Stimulated activated CD4-positive, alpha-beta T cell treated with anti-CD3 and anti-CD28 coated beads, Interleukin-4, amount 100 ng/mL, for 4 hours (primary cell): ENCODE measurements at regions not wholly inside any gene's neighbourhood (a gene's known extent, or its start where the extent isn't known, plus 50 kb on each side); places are given as distances from the start of the nearest gene placed in this dataset.
"Not testable (repeated sequence)": the region's sequence is repeated elsewhere in the genome, so short reads cannot be mapped to it uniquely, and the experiment has no call there.

Experiments
- DNase-seq, 2 experiments: peaks; one replicate each; pipeline ENCODE4 v3.0.0-alpha.2; 2020

- not testable (repeated sequence) for DNase-seq
Measured at GRCh38 chr1:157317229-157317628, 179.0 kb upstream of the ETV3 start.

DNA sequence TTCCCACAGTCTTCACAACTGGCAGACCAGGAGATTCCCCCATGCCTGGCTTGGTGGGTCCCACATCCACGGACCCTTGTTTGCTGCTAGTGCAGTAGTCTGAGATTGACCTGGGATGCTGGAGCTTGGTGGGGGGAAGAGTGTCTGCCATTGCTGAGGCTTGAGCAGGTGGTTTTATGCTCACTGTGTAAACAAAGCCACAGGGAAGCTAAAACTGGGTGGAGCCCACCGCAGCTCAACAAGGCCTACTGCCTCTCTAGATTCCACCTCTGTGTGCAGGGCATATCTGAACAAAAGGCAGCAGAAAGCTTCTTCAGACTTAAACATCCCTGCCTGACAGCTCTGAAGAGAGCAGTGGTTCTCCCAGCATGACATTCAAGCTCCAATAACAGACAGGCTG, 177.3 kb upstream of the ETV3 start:
- no peak for DNase-seq

- DNase-seq, result no peak
Measured at GRCh38 chr1:157314408-157314807, 176.2 kb upstream of the ETV3 start.

GRCh38 chr1:157313240-157313807, 175.1 kb upstream of the ETV3 start:
- no peak for DNase-seq

GRCh38 chr1:157312082-157312812, 174.1 kb upstream of the ETV3 start:
- DNase-seq, result no peak

GRCh38 chr1:157311730-157312081, 173.5 kb upstream of the ETV3 start:
- no peak for DNase-seq

GRCh38 chr1:157310805-157311729, 172.9 kb upstream of the ETV3 start:
- DNase-seq, result not testable (repeated sequence)

- DNase-seq, result no peak
Measured at GRCh38 chr1:157310401-157310800, 172.2 kb upstream of the ETV3 start.

GRCh38 chr1:157307491-157307890, 169.3 kb upstream of the ETV3 start:
- DNase-seq, result no peak

- DNase-seq, result no peak
Measured at GRCh38 chr1:157306896-157307295, 168.7 kb upstream of the ETV3 start.

GRCh38 chr1:157304271-157304670, 166.1 kb upstream of the ETV3 start:
- DNase-seq, result no peak

- DNase-seq, result no peak
Measured at GRCh38 chr1:157302724-157303123, 164.5 kb upstream of the ETV3 start.

- no peak for DNase-seq
Measured at GRCh38 chr1:157302199-157302497, 164.0 kb upstream of the ETV3 start.

- DNase-seq, result no peak
Measured at GRCh38 chr1:157301477-157302198, 163.4 kb upstream of the ETV3 start.

- not testable (repeated sequence) for DNase-seq
Measured at GRCh38 chr1:157294387-157295145, 156.4 kb upstream of the ETV3 start.

- DNase-seq, result no peak
Measured at GRCh38 chr1:157292809-157293564, 154.8 kb upstream of the ETV3 start.

GRCh38 chr1:157292302-157292701, 154.1 kb upstream of the ETV3 start:
- DNase-seq, result no peak

DNA sequence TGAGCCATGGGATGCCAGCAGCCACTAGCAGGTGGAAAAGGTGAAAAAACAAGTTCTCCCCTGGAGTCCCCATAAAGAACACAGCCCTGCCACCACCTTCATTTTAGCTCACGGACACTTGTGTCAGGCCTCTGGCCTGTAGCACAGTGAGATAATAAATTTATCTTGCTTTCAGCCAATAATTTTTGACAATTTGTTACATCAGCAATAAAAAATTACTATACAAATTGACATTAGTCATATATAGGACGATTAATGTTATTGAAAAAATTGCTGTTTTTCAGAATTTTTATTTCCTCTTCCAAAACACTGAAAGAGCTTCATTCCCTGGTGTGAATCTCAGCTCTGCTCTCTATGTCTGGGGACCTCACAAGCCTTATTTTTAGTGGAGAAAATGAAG, 152.9 kb upstream of the ETV3 start:
- DNase-seq, result no peak

- DNase-seq, result no peak
Measured at GRCh38 chr1:157289424-157290105, 151.4 kb upstream of the ETV3 start.

DNA sequence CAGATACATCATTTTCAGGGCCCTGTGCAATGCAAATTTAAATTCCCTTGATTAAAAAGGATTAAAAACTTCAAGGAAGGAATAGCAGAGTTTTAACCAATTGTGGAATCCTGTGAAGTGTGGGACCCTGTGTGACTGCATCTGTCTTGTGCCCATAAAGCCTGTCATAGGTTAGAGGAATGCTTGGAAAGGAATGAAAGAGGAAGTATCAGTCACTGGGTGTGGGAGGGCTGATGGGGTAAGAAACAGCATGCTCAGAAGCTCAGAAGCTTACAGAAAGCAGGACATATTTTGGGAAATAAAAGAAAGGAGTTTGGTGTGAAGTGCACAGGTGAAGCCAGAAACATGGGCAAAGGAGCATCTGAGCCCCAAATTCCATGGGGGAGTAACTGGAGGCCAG, 150.8 kb upstream of the ETV3 start:
- no peak for DNase-seq

DNA sequence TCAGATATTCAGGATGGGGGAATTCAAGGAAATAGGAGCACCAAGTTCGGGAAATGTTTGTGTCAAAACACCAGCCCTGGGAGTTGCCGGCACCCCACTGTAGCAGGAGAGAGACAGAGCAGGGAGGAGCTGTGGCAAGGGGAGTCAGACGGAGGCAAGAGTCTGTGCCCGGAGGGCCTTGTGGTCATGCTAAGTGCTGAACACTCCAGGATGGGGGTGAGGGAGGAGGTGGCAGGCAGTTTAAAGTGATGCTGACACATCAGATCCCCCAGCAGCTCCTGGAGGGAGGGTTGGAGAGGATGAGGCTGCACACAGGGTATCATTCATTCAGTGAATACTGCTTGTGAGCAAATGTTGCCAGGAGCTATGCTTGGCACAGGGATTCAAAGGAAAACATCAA, 150.3 kb upstream of the ETV3 start:
- DNase-seq, result no peak
